Activated CD8-positive, alpha-beta memory T cell treated with anti-CD3 and anti-CD28 coated beads for 24 hours (primary cell): ENCODE measurements at regions not wholly inside any gene's neighbourhood (a gene's known extent, or its start where the extent isn't known, plus 50 kb on each side); places are given as distances from the start of the nearest gene placed in this dataset.
"Not testable (repeated sequence)": the region's sequence is repeated elsewhere in the genome, so short reads cannot be mapped to it uniquely, and the experiment has no call there.

Experiments used
- DNase-seq: peaks from one replicate; pipeline ENCODE4 v3.0.0-alpha.2; 2020

- DNase-seq: no peak
Measured at GRCh38 chr1:199472978-199473377, 554.5 kb upstream of the NR5A2 start.

- DNase-seq: no peak
Measured at GRCh38 chr1:199474738-199475137, 552.8 kb upstream of the NR5A2 start.

GRCh38 chr1:199482426-199482825 is 545.1 kb upstream of the NR5A2 start:
- DNase-seq: no peak

GRCh38 chr1:199489594-199489993 is 537.9 kb upstream of the NR5A2 start:
- DNase-seq: no peak

GRCh38 chr1:199490769-199491527 is 536.6 kb upstream of the NR5A2 start:
- DNase-seq: no peak

- no peak for DNase-seq
Measured at GRCh38 chr1:199495432-199495831, 532.1 kb upstream of the NR5A2 start.

GRCh38 chr1:199498802-199499201 is 528.7 kb upstream of the NR5A2 start:
- DNase-seq: not testable (repeated sequence)

GRCh38 chr1:199508072-199508471 is 519.4 kb upstream of the NR5A2 start:
- DNase-seq: no peak

GRCh38 chr1:199508653-199509052 is 518.9 kb upstream of the NR5A2 start:
- no peak for DNase-seq

GRCh38 chr1:199509456-199509855 is 518.1 kb upstream of the NR5A2 start:
- no peak for DNase-seq

GRCh38 chr1:199510314-199510713 is 517.2 kb upstream of the NR5A2 start:
- DNase-seq: no peak

- no peak for DNase-seq
Measured at GRCh38 chr1:199512037-199512710, 515.3 kb upstream of the NR5A2 start.

GRCh38 chr1:199515261-199515660 is 512.2 kb upstream of the NR5A2 start:
- no peak for DNase-seq

- no peak for DNase-seq
Measured at GRCh38 chr1:199522338-199522737, 505.2 kb upstream of the NR5A2 start.

- DNase-seq: no peak
Measured at GRCh38 chr1:199522936-199523335, 504.6 kb upstream of the NR5A2 start.

GRCh38 chr1:199529324-199529723 is 498.2 kb upstream of the NR5A2 start:
- no peak for DNase-seq

- DNase-seq: not testable (repeated sequence)
Measured at GRCh38 chr1:199533361-199533760, 494.1 kb upstream of the NR5A2 start.

GRCh38 chr1:199545780-199546179 is 481.7 kb upstream of the NR5A2 start:
- DNase-seq: no peak

GRCh38 chr1:199546323-199546722 is 481.2 kb upstream of the NR5A2 start:
- no peak for DNase-seq

GRCh38 chr1:199549421-199549820 is 478.1 kb upstream of the NR5A2 start:
- no peak for DNase-seq

- DNase-seq: no peak
Measured at GRCh38 chr1:199550199-199551065, 477.1 kb upstream of the NR5A2 start.

- no peak for DNase-seq
Measured at GRCh38 chr1:199551967-199552565, 475.4 kb upstream of the NR5A2 start.

GRCh38 chr1:199553104-199553503 is 474.4 kb upstream of the NR5A2 start:
- DNase-seq: no peak
